PFSK-1 (cell line): ENCODE measurements at regions not wholly inside any gene's neighbourhood (a gene's known extent, or its start where the extent isn't known, plus 50 kb on each side); places are given as distances from the start of the nearest gene placed in this dataset.

Source experiments
- POLR2AphosphoS5 ChIP-seq: IDR thresholded peaks from 2 replicates; pipeline ENCODE4 v1.6.1; 2012; ENCODE audit warnings: low read depth, mild to moderate bottlenecking, control low read depth, low read length, moderate library complexity
- TAF1 ChIP-seq: IDR thresholded peaks from 2 replicates; pipeline ENCODE4 v1.6.1; 2012; ENCODE audit warnings: low read length, control low read depth, borderline replicate concordance; ENCODE audit not compliant: insufficient read depth
- TF ChIP-seq, protein P1 (sequence below), 2 experiments: IDR thresholded peaks; 2 replicates each; pipeline versions ENCODE4 v1.6.1 to v1.8.0; 2011 to 2012; ENCODE audit warnings: low read depth in 2 of 2, low read length in 2 of 2, control low read depth in 1 of 2, inconsistent platforms in 1 of 2, mild to moderate bottlenecking in 1 of 2, moderate library complexity in 1 of 2; ENCODE audit not compliant: insufficient read depth in 1 of 2

DNA sequence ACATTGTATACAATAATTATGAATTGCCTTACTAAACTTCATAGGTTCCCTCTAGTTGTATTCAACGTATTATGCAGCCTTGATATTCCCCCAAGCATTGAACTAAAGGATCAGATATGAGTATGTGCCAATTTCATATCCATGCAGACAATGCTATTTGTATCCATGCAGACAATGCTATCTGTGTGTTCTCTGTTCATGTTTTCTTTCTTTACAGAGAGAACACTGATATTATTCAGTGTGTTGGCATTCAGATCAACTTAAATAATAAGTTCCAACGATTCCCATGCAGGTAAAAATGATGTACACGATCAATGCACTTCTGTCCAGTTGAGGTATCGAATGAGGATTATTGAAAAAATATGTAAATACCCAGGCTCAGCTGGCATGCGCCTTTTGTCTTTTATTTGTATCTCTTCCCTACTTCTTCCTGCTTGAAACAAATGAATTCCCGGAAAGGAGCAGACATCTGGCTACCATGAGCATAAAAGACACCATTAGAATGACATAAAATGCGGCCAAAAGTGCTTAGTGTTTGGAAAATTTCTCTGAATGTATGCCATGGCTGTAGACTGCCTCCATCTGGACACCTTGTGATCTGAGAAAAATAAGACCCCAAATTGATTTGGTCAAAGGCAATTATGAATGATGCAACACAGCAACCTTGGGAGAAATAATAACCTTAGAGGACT, 731.5 kb downstream of the SLITRK1 start:
- no peak for TF ChIP-seq TAF1
- no peak for TF ChIP-seq POLR2AphosphoS5
- TF ChIP-seq, protein P1, sequence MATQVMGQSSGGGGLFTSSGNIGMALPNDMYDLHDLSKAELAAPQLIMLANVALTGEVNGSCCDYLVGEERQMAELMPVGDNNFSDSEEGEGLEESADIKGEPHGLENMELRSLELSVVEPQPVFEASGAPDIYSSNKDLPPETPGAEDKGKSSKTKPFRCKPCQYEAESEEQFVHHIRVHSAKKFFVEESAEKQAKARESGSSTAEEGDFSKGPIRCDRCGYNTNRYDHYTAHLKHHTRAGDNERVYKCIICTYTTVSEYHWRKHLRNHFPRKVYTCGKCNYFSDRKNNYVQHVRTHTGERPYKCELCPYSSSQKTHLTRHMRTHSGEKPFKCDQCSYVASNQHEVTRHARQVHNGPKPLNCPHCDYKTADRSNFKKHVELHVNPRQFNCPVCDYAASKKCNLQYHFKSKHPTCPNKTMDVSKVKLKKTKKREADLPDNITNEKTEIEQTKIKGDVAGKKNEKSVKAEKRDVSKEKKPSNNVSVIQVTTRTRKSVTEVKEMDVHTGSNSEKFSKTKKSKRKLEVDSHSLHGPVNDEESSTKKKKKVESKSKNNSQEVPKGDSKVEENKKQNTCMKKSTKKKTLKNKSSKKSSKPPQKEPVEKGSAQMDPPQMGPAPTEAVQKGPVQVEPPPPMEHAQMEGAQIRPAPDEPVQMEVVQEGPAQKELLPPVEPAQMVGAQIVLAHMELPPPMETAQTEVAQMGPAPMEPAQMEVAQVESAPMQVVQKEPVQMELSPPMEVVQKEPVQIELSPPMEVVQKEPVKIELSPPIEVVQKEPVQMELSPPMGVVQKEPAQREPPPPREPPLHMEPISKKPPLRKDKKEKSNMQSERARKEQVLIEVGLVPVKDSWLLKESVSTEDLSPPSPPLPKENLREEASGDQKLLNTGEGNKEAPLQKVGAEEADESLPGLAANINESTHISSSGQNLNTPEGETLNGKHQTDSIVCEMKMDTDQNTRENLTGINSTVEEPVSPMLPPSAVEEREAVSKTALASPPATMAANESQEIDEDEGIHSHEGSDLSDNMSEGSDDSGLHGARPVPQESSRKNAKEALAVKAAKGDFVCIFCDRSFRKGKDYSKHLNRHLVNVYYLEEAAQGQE (IDR thresholded peaks at IDR 0.05; ENCODE audit: insufficient read depth in 1 of 2, low read depth in 2 of 2, low read length in 2 of 2) = no peak
